Activated CD4-positive, alpha-beta T cell treated with anti-CD3 and anti-CD28 coated beads for 36 hours (primary cell): ENCODE measurements at regions not wholly inside any gene's neighbourhood (a gene's known extent, or its start where the extent isn't known, plus 50 kb on each side); places are given as distances from the start of the nearest gene placed in this dataset.

Experiments
- ATAC-seq: fragments of 200-7000 bp; cut with Tn5 transposase; one replicate; pipeline ENCODE4 v1.10.0; 2021; ENCODE audit warnings: mild to moderate bottlenecking, moderate library complexity
- CTCF ChIA-PET: fragments of 350-600 bp; sonication (Branson Sonifier 250); formaldehyde crosslinking; loops from one replicate; lab custom pipeline; 2021; ENCODE audit warnings: antibody characterized with exemption; lab: Charles Lee
- POLR2A ChIA-PET: fragments of 350-600 bp; sonication (Branson Sonifier 250); formaldehyde crosslinking; loops from one replicate; lab custom pipeline; 2021; ENCODE audit warnings: antibody characterized with exemption, inconsistent platforms; lab: Charles Lee
- DNase-seq: peaks from one replicate; pipeline ENCODE4 v3.0.0-alpha.2; 2020
- H3K27ac Mint-ChIP-seq: one replicate; pipeline ENCODE4 v1.8.0; 2021; ENCODE audit warnings: mixed read lengths
- H3K27me3 Mint-ChIP-seq: one replicate; pipeline ENCODE4 v1.8.0; 2021; ENCODE audit warnings: mixed read lengths
- H3K36me3 Mint-ChIP-seq: one replicate; pipeline ENCODE4 v1.8.0; 2021; ENCODE audit warnings: low read depth, mixed read lengths
- H3K4me1 Mint-ChIP-seq: one replicate; pipeline ENCODE4 v1.8.0; 2021; ENCODE audit warnings: mixed read lengths
- H3K4me3 Mint-ChIP-seq: one replicate; pipeline ENCODE4 v1.8.0; 2021; ENCODE audit warnings: mild to moderate bottlenecking, moderate library complexity, mixed read lengths
- H3K9me3 Mint-ChIP-seq: one replicate; pipeline ENCODE4 v1.8.0; 2021; ENCODE audit warnings: low read depth, mixed read lengths
- intact Hi-C, 2 experiments: fragments of 100-400 bp; cut with DNase I in 1 of 2; cut with micrococcal nuclease in 1 of 2; formaldehyde crosslinking; loops; one replicate each; pipeline versions ENCODE4 v1.14.2 to v1.15.1; 2022 to 2024; cut with DNase I, micrococcal nuclease

- no peak overlapping the region for H3K27ac Mint-ChIP-seq
- intact Hi-C loops, result no loop called here
- no peak for ATAC-seq
- H3K36me3 Mint-ChIP-seq, result no peaks in the 10 kb centered on the region
- CTCF ChIA-PET, result no interaction called here
- no peaks in the 10 kb centered on the region for H3K9me3 Mint-ChIP-seq
- POLR2A ChIA-PET, result no interaction called here
- H3K27me3 Mint-ChIP-seq, result peaks cover 2% of the 10 kb centered on the region
- no peak for DNase-seq
- H3K4me3 Mint-ChIP-seq, result no peak overlapping the region
- H3K4me1 Mint-ChIP-seq, result no peaks in the 10 kb centered on the region
Observed at GRCh38 chr6:145546265-145546664, 189.1 kb downstream of the EPM2A start.

GRCh38 chr6:145547594-145548335, 187.6 kb downstream of the EPM2A start:
- peaks cover 3% of the 10 kb centered on the region for H3K27me3 Mint-ChIP-seq
- CTCF ChIA-PET, result no interaction called here
- H3K9me3 Mint-ChIP-seq, result no peaks in the 10 kb centered on the region
- intact Hi-C loops, result no loop called here
- no peak overlapping the region for H3K27ac Mint-ChIP-seq
- DNase-seq, result no peak
- POLR2A ChIA-PET, result no interaction called here
- no peak for ATAC-seq
- H3K4me1 Mint-ChIP-seq, result no peaks in the 10 kb centered on the region
- H3K36me3 Mint-ChIP-seq, result no peaks in the 10 kb centered on the region
- H3K4me3 Mint-ChIP-seq, result no peak overlapping the region

- CTCF ChIA-PET, result no interaction called here
- POLR2A ChIA-PET, result no interaction called here
- intact Hi-C loops, result no loop called here
- Mint-ChIP-seq H3K27ac (no peak overlapping the region), H3K9me3 (no peaks in the 10 kb centered on the region), H3K4me3 (no peak overlapping the region), H3K27me3 (peaks cover 3% of the 10 kb centered on the region), H3K36me3 (no peaks in the 10 kb centered on the region), H3K4me1 (no peaks in the 10 kb centered on the region)
- DNase-seq (no peak), ATAC-seq (no peak)
Observed at GRCh38 chr6:145548933-145549648, 186.2 kb downstream of the EPM2A start.

GRCh38 chr6:145551164-145551563, 184.2 kb downstream of the EPM2A start:
- POLR2A ChIA-PET, result no interaction called here
- no peak for ATAC-seq

GRCh38 chr6:145555084-145555483, 180.2 kb downstream of the EPM2A start:
- POLR2A ChIA-PET, result no interaction called here
- no peak for DNase-seq
- Mint-ChIP-seq H3K27ac (no peak overlapping the region), H3K36me3 (no peaks in the 10 kb centered on the region), H3K27me3 (peaks cover 4% of the 10 kb centered on the region), H3K9me3 (no peaks in the 10 kb centered on the region), H3K4me1 (no peaks in the 10 kb centered on the region), H3K4me3 (no peak overlapping the region)
- intact Hi-C loops, result no loop called here
- CTCF ChIA-PET, result no interaction called here
- ATAC-seq, result no peak

More at GRCh38 chr6:145551164-145551563, 184.2 kb downstream of the EPM2A start:
- no peaks in the 10 kb centered on the region for H3K4me1 Mint-ChIP-seq
- DNase-seq, result no peak
- no peaks in the 10 kb centered on the region for H3K9me3 Mint-ChIP-seq
- CTCF ChIA-PET, result no interaction called here
- H3K4me3 Mint-ChIP-seq, result no peak overlapping the region
- no peak overlapping the region for H3K27ac Mint-ChIP-seq
- H3K27me3 Mint-ChIP-seq, result peaks cover 2% of the 10 kb centered on the region
- no peaks in the 10 kb centered on the region for H3K36me3 Mint-ChIP-seq
- intact Hi-C loops, result no loop called here

GRCh38 chr6:145557474-145557873, 177.8 kb downstream of the EPM2A start:
- intact Hi-C loops, result no loop called here
- CTCF ChIA-PET, result interaction anchor here (1.5 kb wide), 1 partner anchor 76 kb away, joined by 5 read pairs; no protein-coding TSS in a partner anchor
- no peaks in the 10 kb centered on the region for H3K9me3 Mint-ChIP-seq
- DNase-seq (no peak), ATAC-seq (no peak)
- H3K4me1 Mint-ChIP-seq, result no peaks in the 10 kb centered on the region
- no peak overlapping the region for H3K27ac Mint-ChIP-seq
- POLR2A ChIA-PET, result no interaction called here
- peaks cover 2% of the 10 kb centered on the region for H3K27me3 Mint-ChIP-seq
- H3K4me3 Mint-ChIP-seq, result no peak overlapping the region
- H3K36me3 Mint-ChIP-seq, result no peaks in the 10 kb centered on the region

GRCh38 chr6:145559836-145560235, 175.5 kb downstream of the EPM2A start:
- H3K9me3 Mint-ChIP-seq, result no peaks in the 10 kb centered on the region
- no peaks in the 10 kb centered on the region for H3K36me3 Mint-ChIP-seq
- no peak overlapping the region for H3K4me3 Mint-ChIP-seq
- intact Hi-C loops, result no loop called here
- ChIA-PET CTCF (no interaction called here), POLR2A (no interaction called here)
- ATAC-seq (no peak), DNase-seq (no peak)
- H3K4me1 Mint-ChIP-seq, result no peaks in the 10 kb centered on the region
- H3K27ac Mint-ChIP-seq, result no peak overlapping the region
- H3K27me3 Mint-ChIP-seq, result peaks cover 2% of the 10 kb centered on the region

GRCh38 chr6:145561095-145562072, 173.9 kb downstream of the EPM2A start:
- intact Hi-C loops, result no loop called here
- ATAC-seq, result no peak
- no peaks in the 10 kb centered on the region for H3K36me3 Mint-ChIP-seq
- no peaks in the 10 kb centered on the region for H3K9me3 Mint-ChIP-seq
- DNase-seq, result no peak
- peaks cover 2% of the 10 kb centered on the region for H3K27me3 Mint-ChIP-seq
- H3K27ac Mint-ChIP-seq, result no peak overlapping the region
- CTCF ChIA-PET, result no interaction called here
- H3K4me3 Mint-ChIP-seq, result no peak overlapping the region
- POLR2A ChIA-PET, result no interaction called here
- H3K4me1 Mint-ChIP-seq, result no peaks in the 10 kb centered on the region

GRCh38 chr6:145562771-145563615, 172.3 kb downstream of the EPM2A start:
- intact Hi-C loops, result no loop called here
- no peak overlapping the region for H3K27ac Mint-ChIP-seq
- H3K36me3 Mint-ChIP-seq, result no peaks in the 10 kb centered on the region
- POLR2A ChIA-PET, result no interaction called here
- H3K4me3 Mint-ChIP-seq, result no peak overlapping the region
- no peaks in the 10 kb centered on the region for H3K9me3 Mint-ChIP-seq
- DNase-seq (no peak), ATAC-seq (no peak)
- CTCF ChIA-PET, result no interaction called here
- no peaks in the 10 kb centered on the region for H3K4me1 Mint-ChIP-seq
- peaks cover 2% of the 10 kb centered on the region for H3K27me3 Mint-ChIP-seq

- Mint-ChIP-seq H3K27me3 (no peaks in the 10 kb centered on the region), H3K36me3 (no peaks in the 10 kb centered on the region), H3K4me3 (no peak overlapping the region), H3K9me3 (no peaks in the 10 kb centered on the region), H3K4me1 (no peaks in the 10 kb centered on the region), H3K27ac (no peak overlapping the region)
- no peak for DNase-seq
- ATAC-seq, result no peak
- ChIA-PET POLR2A (no interaction called here), CTCF (interaction anchor here (0.9 kb wide), 1 partner anchor 69 kb away, joined by 3 read pairs; no protein-coding TSS in a partner anchor)
- intact Hi-C loops, result no loop called here
Observed at GRCh38 chr6:145564553-145564952, 170.8 kb downstream of the EPM2A start.
